A673 (cell line): ENCODE measurements at regions not wholly inside any gene's neighbourhood (a gene's known extent, or its start where the extent isn't known, plus 50 kb on each side); places are given as distances from the start of the nearest gene placed in this dataset.

ENCODE experiments used
- EZH2 ChIP-seq: fragments of 200-600 bp; sonication (generic); IDR thresholded peaks from 2 replicates; pipeline ENCODE4 v1.6.1; 2017; ENCODE audit warnings: borderline replicate concordance, low read depth, mild to moderate bottlenecking, mixed read lengths, antibody characterized with exemption, low read length; ENCODE audit not compliant: poor library complexity, severe bottlenecking
- TF ChIP-seq, protein P1 (sequence below): fragments of 300-800, 200-600 bp; sonication (generic); conservative IDR thresholded peaks from 2 replicates; pipeline ENCODE4 v1.5.1; 2017; ENCODE audit warnings: low read depth, mild to moderate bottlenecking, antibody characterized with exemption, low read length, moderate library complexity, mixed read lengths

DNA sequence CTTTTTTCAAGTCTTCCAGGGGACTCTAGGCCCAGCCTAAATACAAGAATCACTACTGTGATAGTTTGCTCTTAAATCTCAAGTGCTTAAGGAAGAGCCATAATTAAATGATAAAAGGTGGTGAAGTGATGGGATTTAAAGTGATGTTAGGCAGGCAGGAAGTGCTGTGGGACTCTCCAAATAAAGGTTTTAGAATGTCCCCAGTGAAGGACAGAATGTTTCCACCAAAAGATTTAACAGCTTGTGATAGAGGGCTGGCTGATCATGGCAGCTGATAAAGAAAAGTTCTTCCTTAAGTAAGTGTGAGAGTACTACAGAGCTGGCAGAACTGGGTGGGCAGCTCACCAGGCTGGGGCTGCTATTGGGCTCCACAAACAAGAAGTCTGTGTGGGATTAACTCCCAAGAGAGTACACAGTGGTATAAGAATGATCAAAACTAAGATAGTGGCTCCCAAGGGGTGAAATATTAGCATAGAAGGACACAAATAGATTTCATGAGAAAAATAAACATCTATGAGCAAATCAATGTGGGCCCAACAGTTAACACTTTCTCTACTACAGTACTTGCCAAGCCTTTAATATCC is 637.2 kb upstream of the CPEB2 start:
- TF ChIP-seq, protein P1, sequence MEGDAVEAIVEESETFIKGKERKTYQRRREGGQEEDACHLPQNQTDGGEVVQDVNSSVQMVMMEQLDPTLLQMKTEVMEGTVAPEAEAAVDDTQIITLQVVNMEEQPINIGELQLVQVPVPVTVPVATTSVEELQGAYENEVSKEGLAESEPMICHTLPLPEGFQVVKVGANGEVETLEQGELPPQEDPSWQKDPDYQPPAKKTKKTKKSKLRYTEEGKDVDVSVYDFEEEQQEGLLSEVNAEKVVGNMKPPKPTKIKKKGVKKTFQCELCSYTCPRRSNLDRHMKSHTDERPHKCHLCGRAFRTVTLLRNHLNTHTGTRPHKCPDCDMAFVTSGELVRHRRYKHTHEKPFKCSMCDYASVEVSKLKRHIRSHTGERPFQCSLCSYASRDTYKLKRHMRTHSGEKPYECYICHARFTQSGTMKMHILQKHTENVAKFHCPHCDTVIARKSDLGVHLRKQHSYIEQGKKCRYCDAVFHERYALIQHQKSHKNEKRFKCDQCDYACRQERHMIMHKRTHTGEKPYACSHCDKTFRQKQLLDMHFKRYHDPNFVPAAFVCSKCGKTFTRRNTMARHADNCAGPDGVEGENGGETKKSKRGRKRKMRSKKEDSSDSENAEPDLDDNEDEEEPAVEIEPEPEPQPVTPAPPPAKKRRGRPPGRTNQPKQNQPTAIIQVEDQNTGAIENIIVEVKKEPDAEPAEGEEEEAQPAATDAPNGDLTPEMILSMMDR = no peak
- TF ChIP-seq EZH2 = no peak
